Brain pericyte (primary cell): ENCODE measurements at regions not wholly inside any gene's neighbourhood (a gene's known extent, or its start where the extent isn't known, plus 50 kb on each side); places are given as distances from the start of the nearest gene placed in this dataset.

ENCODE experiments used
- DNase-seq: peaks from one replicate; pipeline ENCODE4 v3.0.0-alpha.2; 2012; ENCODE audit warnings: low read depth, low spot score

- DNase-seq: no peak
Measured at GRCh38 chr6:14783594-14783993, 462.3 kb upstream of the JARID2 start.

- no peak for DNase-seq
Measured at GRCh38 chr6:14784596-14785492, 461.0 kb upstream of the JARID2 start.

- DNase-seq: no peak
Measured at GRCh38 chr6:14785493-14785790, 460.4 kb upstream of the JARID2 start.

- no peak for DNase-seq
Measured at GRCh38 chr6:14786008-14786407, 459.9 kb upstream of the JARID2 start.

GRCh38 chr6:14786455-14786854, 459.4 kb upstream of the JARID2 start:
- DNase-seq: no peak

- no peak for DNase-seq
Measured at GRCh38 chr6:14787250-14787649, 458.6 kb upstream of the JARID2 start.

- no peak for DNase-seq
Measured at GRCh38 chr6:14787677-14788076, 458.2 kb upstream of the JARID2 start.

- no peak for DNase-seq
Measured at GRCh38 chr6:14789996-14790395, 455.9 kb upstream of the JARID2 start.

GRCh38 chr6:14790976-14791375, 454.9 kb upstream of the JARID2 start:
- no peak for DNase-seq

- DNase-seq: no peak
Measured at GRCh38 chr6:14791526-14791925, 454.3 kb upstream of the JARID2 start.

- DNase-seq: no peak
Measured at GRCh38 chr6:14792118-14792955, 453.5 kb upstream of the JARID2 start.

- no peak for DNase-seq
Measured at GRCh38 chr6:14795451-14795850, 450.4 kb upstream of the JARID2 start.

- DNase-seq: no peak
Measured at GRCh38 chr6:14796974-14797762, 448.7 kb upstream of the JARID2 start.

GRCh38 chr6:14797875-14798593, 447.8 kb upstream of the JARID2 start:
- no peak for DNase-seq

GRCh38 chr6:14798594-14798982, 447.3 kb upstream of the JARID2 start:
- no peak for DNase-seq

GRCh38 chr6:14798996-14799588, 446.8 kb upstream of the JARID2 start:
- no peak for DNase-seq

- DNase-seq: peak; percentile 87
Measured at GRCh38 chr6:14799928-14800327, 445.9 kb upstream of the JARID2 start.

- DNase-seq: no peak
Measured at GRCh38 chr6:14802514-14803160, 443.2 kb upstream of the JARID2 start.

GRCh38 chr6:14804001-14804784, 441.7 kb upstream of the JARID2 start:
- peak; percentile 68 for DNase-seq

GRCh38 chr6:14804785-14805210, 441.1 kb upstream of the JARID2 start:
- DNase-seq: peak; percentile 84
